ENCODE measurements at regions not wholly inside any gene's neighbourhood (a gene's known extent, or its start where the extent isn't known, plus 50 kb on each side); places are given as distances from the start of the nearest gene placed in this dataset.

DNA sequence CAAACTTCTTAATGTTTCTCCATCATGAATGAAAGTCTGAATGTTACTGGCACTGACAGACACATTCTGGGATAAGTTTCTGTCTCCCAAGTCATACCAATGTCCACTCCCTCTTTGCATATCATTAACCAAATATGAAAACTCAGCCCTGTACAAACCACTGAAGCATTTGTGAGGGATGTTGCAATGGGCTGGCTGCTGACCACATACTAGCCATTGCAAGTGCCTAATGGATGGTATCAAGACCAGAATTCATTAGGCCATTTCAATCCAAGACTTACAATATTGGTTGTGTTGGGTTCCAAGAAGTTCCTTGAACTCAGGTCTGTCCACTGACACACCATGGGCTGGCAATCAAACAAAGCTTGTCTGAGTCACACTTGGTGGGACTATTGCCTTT lies 73.8 kb downstream of the CBLN2 start:
- H3K27ac Mint-ChIP-seq: no peak overlapping the region
- no peaks in the 10 kb centered on the region for H3K36me3 Mint-ChIP-seq (ENCODE audit: low read depth)
- peaks cover 8% of the 10 kb centered on the region for H3K9me3 Mint-ChIP-seq
- no peak for ATAC-seq (replicated peaks)
- no peaks in the 10 kb centered on the region for H3K4me1 Mint-ChIP-seq
- H3K4me3 Mint-ChIP-seq: no peak overlapping the region
- H3K27me3 Mint-ChIP-seq: no peaks in the 10 kb centered on the region

DNA sequence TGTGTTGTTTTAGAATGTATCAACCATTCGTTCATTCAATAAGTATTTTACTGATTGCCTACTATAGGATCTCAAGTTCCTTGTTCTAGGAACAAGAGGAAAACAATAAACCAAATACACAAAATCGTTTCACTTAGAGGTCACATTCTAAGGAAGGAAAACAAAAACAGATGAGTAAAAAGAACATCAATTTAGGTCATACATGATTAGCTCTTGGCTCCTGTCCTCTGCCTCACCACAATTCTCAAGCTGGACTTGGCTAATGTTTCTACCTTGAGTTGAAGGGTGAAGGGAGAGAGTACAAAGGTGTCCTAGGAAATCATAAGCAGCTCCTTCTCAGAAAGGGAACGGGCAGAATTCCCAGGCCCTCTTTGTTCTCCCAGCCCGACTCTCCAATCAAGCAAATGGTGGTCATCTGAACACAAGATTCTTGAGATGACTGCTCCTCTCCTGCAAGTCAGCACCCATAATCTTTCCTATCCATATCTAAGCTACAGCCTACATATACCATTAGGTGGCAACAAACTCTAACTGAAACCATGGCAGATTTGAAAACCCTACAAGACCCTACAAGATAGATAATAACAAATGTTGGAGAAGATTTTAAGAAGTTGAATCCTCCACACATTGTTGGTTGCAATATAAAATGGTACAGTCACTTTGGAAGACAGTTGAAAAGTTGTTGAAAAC lies 76.0 kb downstream of the CBLN2 start:
- no peak for ATAC-seq (replicated peaks)

GRCh38 chr18:72460210-72460680 lies 83.9 kb downstream of the CBLN2 start:
- no peak overlapping the region for H3K4me3 Mint-ChIP-seq
- no peaks in the 10 kb centered on the region for H3K4me1 Mint-ChIP-seq
- no peak overlapping the region for H3K27ac Mint-ChIP-seq
- H3K9me3 Mint-ChIP-seq: no peaks in the 10 kb centered on the region
- H3K27me3 Mint-ChIP-seq: no peaks in the 10 kb centered on the region
- no peak for ATAC-seq (replicated peaks)
- H3K36me3 Mint-ChIP-seq (ENCODE audit: low read depth): no peaks in the 10 kb centered on the region

More for the DNA sequence above, 76.0 kb downstream of the CBLN2 start:
- Mint-ChIP-seq H3K27ac (no peak overlapping the region), H3K36me3 (ENCODE audit: low read depth) (no peaks in the 10 kb centered on the region), H3K27me3 (no peaks in the 10 kb centered on the region), H3K4me1 (no peaks in the 10 kb centered on the region), H3K9me3 (peaks cover 8% of the 10 kb centered on the region), H3K4me3 (no peak overlapping the region)

- Mint-ChIP-seq H3K9me3 (peaks cover 3% of the 10 kb centered on the region), H3K4me3 (no peak overlapping the region), H3K27me3 (no peaks in the 10 kb centered on the region), H3K36me3 (ENCODE audit: low read depth) (no peaks in the 10 kb centered on the region), H3K4me1 (no peaks in the 10 kb centered on the region), H3K27ac (no peak overlapping the region)
- ATAC-seq (replicated peaks): no peak
These were observed 85.9 kb downstream of the CBLN2 start for GRCh38 chr18:72458271-72458670.

- Mint-ChIP-seq H3K27ac (no peak overlapping the region), H3K4me1 (no peaks in the 10 kb centered on the region), H3K4me3 (no peak overlapping the region), H3K9me3 (peaks cover 10% of the 10 kb centered on the region), H3K27me3 (no peaks in the 10 kb centered on the region), H3K36me3 (ENCODE audit: low read depth) (no peaks in the 10 kb centered on the region)
- ATAC-seq (replicated peaks): no peak
These were observed 87.3 kb downstream of the CBLN2 start for GRCh38 chr18:72456802-72457201.

DNA sequence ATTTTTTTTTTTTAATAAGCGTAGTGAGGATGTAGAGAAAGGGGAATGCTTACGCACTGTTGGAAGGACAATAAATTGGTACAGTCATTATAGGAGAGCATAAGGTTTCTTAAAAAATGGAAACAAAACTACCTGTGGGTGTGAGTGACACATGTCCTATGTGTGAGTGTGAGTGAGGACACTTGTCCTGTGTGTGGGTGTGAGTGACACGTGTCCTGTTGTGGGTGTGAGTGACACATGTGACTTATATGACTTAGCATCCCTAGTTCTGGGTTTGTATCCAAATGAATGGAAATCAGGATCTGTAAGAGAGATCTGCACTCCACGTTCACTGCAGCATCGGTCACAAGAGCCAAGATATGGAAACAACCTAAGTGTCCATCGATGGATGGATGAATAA lies 91.8 kb downstream of the CBLN2 start:
- Mint-ChIP-seq H3K9me3 (peaks cover 22% of the 10 kb centered on the region), H3K27me3 (no peaks in the 10 kb centered on the region), H3K4me1 (no peaks in the 10 kb centered on the region), H3K4me3 (no peak overlapping the region), H3K27ac (no peak overlapping the region), H3K36me3 (ENCODE audit: low read depth) (no peaks in the 10 kb centered on the region)
- no peak for ATAC-seq (replicated peaks)

- no peaks in the 10 kb centered on the region for H3K27me3 Mint-ChIP-seq
- ATAC-seq (replicated peaks): no peak
- H3K27ac Mint-ChIP-seq: no peak overlapping the region
- no peaks in the 10 kb centered on the region for H3K36me3 Mint-ChIP-seq (ENCODE audit: low read depth)
- H3K9me3 Mint-ChIP-seq: peaks cover 14% of the 10 kb centered on the region
- no peaks in the 10 kb centered on the region for H3K4me1 Mint-ChIP-seq
- H3K4me3 Mint-ChIP-seq: no peak overlapping the region
These were observed 99.4 kb downstream of the CBLN2 start for GRCh38 chr18:72444798-72445155.

DNA sequence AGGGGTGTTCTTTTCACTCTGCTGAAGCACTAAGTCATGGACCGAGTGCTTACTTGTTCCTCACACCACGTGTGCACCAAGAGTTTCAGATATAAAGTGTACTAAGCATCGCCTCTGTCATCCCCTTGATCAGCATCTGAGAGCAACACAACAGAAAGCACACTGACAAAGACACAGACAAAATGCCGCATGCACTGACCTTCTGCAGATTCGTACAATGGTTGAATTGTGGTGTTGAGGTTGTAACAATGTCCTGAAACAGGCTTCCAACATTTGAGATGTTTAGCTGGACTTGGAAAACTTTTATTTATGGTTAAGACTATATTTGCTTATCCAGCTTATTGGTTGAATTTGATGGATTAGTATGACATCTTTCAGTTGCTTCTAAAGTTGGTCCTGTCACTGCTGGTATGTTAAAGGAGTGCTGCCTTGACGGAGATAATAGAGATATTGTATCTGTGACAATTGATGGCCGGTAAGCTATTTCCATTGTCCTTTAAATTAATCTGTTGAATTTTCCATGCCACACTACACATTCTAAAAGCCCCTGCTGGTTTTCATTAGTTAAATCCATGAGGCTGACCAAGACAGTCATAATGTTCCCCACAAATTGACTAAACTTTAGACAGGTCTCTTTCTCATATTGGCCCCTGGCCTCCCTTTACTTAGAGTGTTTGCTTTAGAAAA lies 99.9 kb downstream of the CBLN2 start:
- Mint-ChIP-seq H3K36me3 (ENCODE audit: low read depth) (no peaks in the 10 kb centered on the region), H3K4me3 (no peak overlapping the region), H3K9me3 (peaks cover 13% of the 10 kb centered on the region), H3K27ac (no peak overlapping the region), H3K4me1 (no peaks in the 10 kb centered on the region), H3K27me3 (no peaks in the 10 kb centered on the region)
- no peak for ATAC-seq (replicated peaks)

DNA sequence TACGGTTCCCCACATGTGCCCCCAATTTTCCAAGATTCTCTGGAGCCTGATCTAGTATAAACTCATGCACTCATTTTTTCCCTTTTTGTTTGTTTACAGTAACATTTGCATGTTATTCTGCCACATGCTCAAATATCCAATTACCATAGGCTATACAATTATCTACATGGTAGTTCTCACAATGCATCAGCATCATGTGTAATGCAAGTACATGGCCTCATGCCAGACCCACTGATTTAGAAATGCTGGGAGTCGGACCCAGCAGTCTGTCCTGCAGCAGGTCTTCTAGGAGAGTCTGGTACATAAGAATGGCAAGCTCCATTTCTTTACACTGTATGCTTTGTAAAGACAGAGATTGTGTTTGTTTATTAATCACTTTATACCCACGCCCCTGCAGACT lies 107.7 kb downstream of the CBLN2 start:
- no peaks in the 10 kb centered on the region for H3K36me3 Mint-ChIP-seq (ENCODE audit: low read depth)
- ATAC-seq (replicated peaks): no peak
- H3K9me3 Mint-ChIP-seq: peaks cover 8% of the 10 kb centered on the region
- no peak overlapping the region for H3K4me3 Mint-ChIP-seq
- H3K27me3 Mint-ChIP-seq: no peaks in the 10 kb centered on the region
- no peaks in the 10 kb centered on the region for H3K4me1 Mint-ChIP-seq
- no peak overlapping the region for H3K27ac Mint-ChIP-seq

DNA sequence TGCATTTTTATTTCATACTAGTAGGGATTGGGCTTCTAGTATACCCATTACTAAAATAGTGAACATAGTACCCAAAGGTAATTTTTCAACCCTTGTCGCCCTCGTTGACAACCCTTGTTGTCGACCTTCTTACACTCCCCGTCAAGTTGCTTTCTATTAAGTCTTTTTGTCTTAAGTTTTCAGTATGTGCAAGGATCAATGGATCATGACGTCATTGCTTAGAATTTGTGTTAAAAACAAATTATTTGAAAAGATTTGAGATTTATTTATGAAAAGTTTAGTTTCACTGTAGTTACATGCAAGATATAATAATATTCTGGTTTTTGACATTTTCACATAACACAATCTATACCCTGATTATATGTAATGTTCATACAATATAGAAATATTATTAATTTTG lies 110.4 kb downstream of the CBLN2 start:
- H3K36me3 Mint-ChIP-seq (ENCODE audit: low read depth): no peaks in the 10 kb centered on the region
- no peak overlapping the region for H3K4me3 Mint-ChIP-seq
- no peak overlapping the region for H3K27ac Mint-ChIP-seq
- peaks cover 11% of the 10 kb centered on the region for H3K9me3 Mint-ChIP-seq
- H3K4me1 Mint-ChIP-seq: no peaks in the 10 kb centered on the region
- no peak for ATAC-seq (replicated peaks)
- H3K27me3 Mint-ChIP-seq: no peaks in the 10 kb centered on the region

- H3K9me3 Mint-ChIP-seq: peaks cover 17% of the 10 kb centered on the region
- H3K27ac Mint-ChIP-seq: no peak overlapping the region
- no peak overlapping the region for H3K4me3 Mint-ChIP-seq
- H3K27me3 Mint-ChIP-seq: no peaks in the 10 kb centered on the region
- H3K36me3 Mint-ChIP-seq (ENCODE audit: low read depth): no peaks in the 10 kb centered on the region
- no peaks in the 10 kb centered on the region for H3K4me1 Mint-ChIP-seq
- ATAC-seq (replicated peaks): no peak
These were observed 116.4 kb downstream of the CBLN2 start for GRCh38 chr18:72427721-72428120.

GRCh38 chr18:72419914-72420313 lies 124.2 kb downstream of the CBLN2 start:
- Mint-ChIP-seq H3K4me1 (no peaks in the 10 kb centered on the region), H3K36me3 (ENCODE audit: low read depth) (no peaks in the 10 kb centered on the region), H3K9me3 (peaks cover 3% of the 10 kb centered on the region), H3K27me3 (no peaks in the 10 kb centered on the region), H3K27ac (no peak overlapping the region), H3K4me3 (no peak overlapping the region)
- no peak for ATAC-seq (replicated peaks)

DNA sequence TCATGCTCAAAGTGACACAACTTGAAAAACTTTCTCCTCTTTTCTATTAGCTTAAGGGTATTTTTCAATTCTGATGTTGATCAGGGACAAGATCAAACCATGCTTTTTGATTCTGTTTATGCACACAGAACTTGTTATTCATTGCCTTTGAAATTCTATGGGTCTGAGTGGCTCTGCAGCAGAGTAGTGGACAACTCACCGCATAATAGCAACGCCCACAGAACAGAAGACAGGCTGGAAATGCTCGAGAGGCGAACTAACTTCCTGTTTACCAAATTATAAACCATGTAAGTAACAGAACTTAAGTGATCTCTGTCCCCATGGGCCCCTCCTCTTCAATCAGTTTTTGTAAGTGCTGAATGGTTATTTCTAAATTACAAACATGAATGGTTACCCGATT lies 131.2 kb downstream of the CBLN2 start:
- no peak for ATAC-seq (replicated peaks)
- H3K4me3 Mint-ChIP-seq: no peak overlapping the region
- no peaks in the 10 kb centered on the region for H3K36me3 Mint-ChIP-seq (ENCODE audit: low read depth)
- peaks cover 7% of the 10 kb centered on the region for H3K9me3 Mint-ChIP-seq
- H3K27ac Mint-ChIP-seq: no peak overlapping the region
- no peaks in the 10 kb centered on the region for H3K4me1 Mint-ChIP-seq
- H3K27me3 Mint-ChIP-seq: no peaks in the 10 kb centered on the region

- no peaks in the 10 kb centered on the region for H3K27me3 Mint-ChIP-seq
- no peak for ATAC-seq (replicated peaks)
- no peaks in the 10 kb centered on the region for H3K36me3 Mint-ChIP-seq (ENCODE audit: low read depth)
- H3K27ac Mint-ChIP-seq: no peak overlapping the region
- H3K4me1 Mint-ChIP-seq: no peaks in the 10 kb centered on the region
- H3K9me3 Mint-ChIP-seq: peaks cover 13% of the 10 kb centered on the region
- no peak overlapping the region for H3K4me3 Mint-ChIP-seq
These were observed 132.9 kb downstream of the CBLN2 start for GRCh38 chr18:72411261-72411660.

GRCh38 chr18:72410399-72410798 lies 133.7 kb downstream of the CBLN2 start:
- H3K9me3 Mint-ChIP-seq: peaks cover 13% of the 10 kb centered on the region
- no peaks in the 10 kb centered on the region for H3K4me1 Mint-ChIP-seq
- no peak overlapping the region for H3K27ac Mint-ChIP-seq
- no peak for ATAC-seq (replicated peaks)
- H3K4me3 Mint-ChIP-seq: no peak overlapping the region
- H3K27me3 Mint-ChIP-seq: no peaks in the 10 kb centered on the region
- H3K36me3 Mint-ChIP-seq (ENCODE audit: low read depth): no peaks in the 10 kb centered on the region

All from activated T-helper 17 cell treated with anti-CD3 and anti-CD28 coated beads, Interleukin-2, amount 50 U/mL, for 72 hours (primary cell).